GM19395 (cell line): ENCODE measurements at regions not wholly inside any gene's neighbourhood (a gene's known extent, or its start where the extent isn't known, plus 50 kb on each side); places are given as distances from the start of the nearest gene placed in this dataset.
"Not testable (repeated sequence)": the region's sequence is repeated elsewhere in the genome, so short reads cannot be mapped to it uniquely, and the experiment has no call there.

Source experiments
- ATAC-seq: cut with Tn5 transposase; IDR thresholded peaks from one replicate; pipeline ENCODE4 v1.9.1; 2021; ENCODE audit warnings: mild to moderate bottlenecking, moderate library complexity; ENCODE audit not compliant: unreplicated experiment

- ATAC-seq, result not testable (repeated sequence)
Measured at GRCh38 chr2:37722971-37723370, 51.5 kb upstream of the CDC42EP3 start.

GRCh38 chr2:37730037-37730818 lies 58.8 kb upstream of the CDC42EP3 start:
- ATAC-seq, result no peak

DNA sequence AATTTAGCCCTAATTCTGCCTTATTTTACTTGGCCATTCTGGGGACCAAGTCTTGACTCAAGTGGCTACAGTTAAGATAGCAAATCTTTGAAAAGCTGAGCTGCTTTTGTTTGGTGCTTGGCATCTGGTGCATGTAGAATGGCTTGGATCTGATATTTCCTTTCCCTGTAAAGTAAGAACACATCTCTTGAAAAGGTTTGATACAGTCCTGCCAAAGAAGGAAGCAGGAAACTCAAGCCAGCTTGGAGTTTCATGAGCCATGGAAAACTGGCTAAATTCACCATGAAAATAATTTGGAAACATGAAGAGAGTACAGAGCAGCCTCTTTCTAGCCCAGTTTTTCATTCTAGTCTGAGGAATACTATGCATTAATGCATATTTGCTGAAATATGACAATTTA lies 61.0 kb upstream of the CDC42EP3 start:
- not testable (repeated sequence) for ATAC-seq

- no peak for ATAC-seq
Measured at GRCh38 chr2:37733251-37733650, 61.8 kb upstream of the CDC42EP3 start.

GRCh38 chr2:37733955-37734354 lies 62.5 kb upstream of the CDC42EP3 start:
- ATAC-seq, result not testable (repeated sequence)

GRCh38 chr2:37734891-37735523 lies 63.6 kb upstream of the CDC42EP3 start:
- ATAC-seq, result not testable (repeated sequence)

GRCh38 chr2:37735524-37735910 lies 64.1 kb upstream of the CDC42EP3 start:
- not testable (repeated sequence) for ATAC-seq

DNA sequence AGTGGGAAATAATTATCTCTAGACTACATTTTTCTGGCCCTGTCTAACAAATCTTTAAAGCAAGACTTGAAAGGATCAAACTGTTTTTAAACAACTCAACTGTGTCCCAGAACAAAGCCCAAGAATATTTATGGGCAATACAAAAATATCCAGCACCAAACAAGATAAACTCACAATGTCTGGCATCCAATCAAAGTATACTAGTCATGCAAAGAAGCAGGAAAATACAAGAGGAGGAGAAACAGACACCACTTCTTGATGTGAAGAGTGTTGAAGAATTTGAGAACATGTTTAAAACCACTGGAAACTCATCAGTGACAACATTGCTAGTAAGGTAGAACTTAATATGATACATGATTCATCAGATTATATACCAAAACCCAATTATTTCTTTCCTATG lies 66.1 kb upstream of the CDC42EP3 start:
- ATAC-seq, result no peak

- no peak for ATAC-seq
Measured at GRCh38 chr2:37738266-37738885, 66.9 kb upstream of the CDC42EP3 start.

GRCh38 chr2:37739153-37739552 lies 67.7 kb upstream of the CDC42EP3 start:
- no peak for ATAC-seq

DNA sequence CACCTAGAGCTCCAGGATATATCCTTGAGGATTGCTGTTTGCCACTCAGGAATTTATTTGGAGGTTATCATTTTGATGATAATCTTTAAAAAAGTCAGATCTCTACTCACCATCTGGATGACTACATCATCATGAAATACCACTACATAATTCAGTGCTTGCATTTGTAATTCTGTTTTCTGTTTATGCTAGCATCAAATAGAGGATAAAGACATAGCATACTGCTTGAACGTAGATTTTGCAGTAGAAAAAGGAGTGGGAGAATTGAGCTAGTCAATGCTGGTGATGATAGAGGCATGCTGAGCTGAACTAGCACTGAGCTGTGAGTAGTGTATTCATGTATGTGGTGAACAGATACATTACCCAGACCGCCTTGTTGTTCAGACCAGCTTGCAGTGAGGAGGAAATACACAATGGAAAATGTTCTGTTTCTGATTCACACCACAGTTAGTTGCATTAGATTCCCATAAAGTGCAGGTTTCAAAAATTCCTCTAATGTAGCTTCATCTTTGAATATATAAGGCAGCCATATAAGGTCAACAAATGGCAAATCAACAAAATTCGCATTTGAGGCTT lies 68.8 kb upstream of the CDC42EP3 start:
- no peak for ATAC-seq

- ATAC-seq, result no peak
Measured at GRCh38 chr2:37742286-37742685, 70.8 kb upstream of the CDC42EP3 start.

GRCh38 chr2:37744010-37744409 lies 72.6 kb upstream of the CDC42EP3 start:
- ATAC-seq, result no peak

DNA sequence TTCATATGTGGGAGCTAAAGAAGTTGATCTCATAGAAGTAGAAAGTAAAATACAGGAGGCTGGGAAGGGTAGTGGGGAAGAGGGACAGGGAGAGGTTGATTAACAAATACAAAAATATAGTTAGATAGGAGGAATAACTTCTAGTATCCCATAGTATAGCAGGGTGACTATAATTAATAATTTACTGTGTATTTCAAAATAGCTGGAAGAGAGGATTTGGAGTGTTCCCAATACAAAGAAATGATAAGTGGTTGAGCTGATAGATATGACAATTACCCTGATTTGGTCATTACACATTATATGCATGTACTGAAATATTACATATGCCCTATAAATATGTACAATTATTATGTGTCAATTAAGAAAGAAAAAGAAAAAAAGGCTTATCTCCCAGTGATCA lies 73.5 kb upstream of the CDC42EP3 start:
- ATAC-seq, result not testable (repeated sequence)

GRCh38 chr2:37746011-37746410 lies 74.6 kb upstream of the CDC42EP3 start:
- not testable (repeated sequence) for ATAC-seq

- ATAC-seq, result no peak
Measured at GRCh38 chr2:37746883-37747282, 75.4 kb upstream of the CDC42EP3 start.

DNA sequence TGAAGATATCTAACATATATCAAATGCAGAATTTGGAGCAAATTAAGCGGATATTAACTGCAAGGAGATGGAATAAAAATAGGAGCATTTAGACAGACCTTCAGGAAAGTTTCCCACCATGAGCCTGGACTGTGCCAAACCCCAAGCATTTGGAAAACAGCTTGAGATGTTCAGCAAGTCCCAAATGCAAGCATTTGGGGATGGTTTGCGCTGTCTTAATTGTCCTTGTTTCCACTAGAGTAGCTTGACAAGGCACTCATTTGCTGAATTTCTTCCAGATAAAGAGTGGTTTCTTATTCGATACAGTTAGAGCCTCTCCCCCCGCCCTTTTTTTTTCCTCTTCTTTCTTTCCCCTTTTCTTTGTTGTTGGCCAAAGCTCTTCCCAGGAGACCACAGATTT lies 77.1 kb upstream of the CDC42EP3 start:
- no peak for ATAC-seq

DNA sequence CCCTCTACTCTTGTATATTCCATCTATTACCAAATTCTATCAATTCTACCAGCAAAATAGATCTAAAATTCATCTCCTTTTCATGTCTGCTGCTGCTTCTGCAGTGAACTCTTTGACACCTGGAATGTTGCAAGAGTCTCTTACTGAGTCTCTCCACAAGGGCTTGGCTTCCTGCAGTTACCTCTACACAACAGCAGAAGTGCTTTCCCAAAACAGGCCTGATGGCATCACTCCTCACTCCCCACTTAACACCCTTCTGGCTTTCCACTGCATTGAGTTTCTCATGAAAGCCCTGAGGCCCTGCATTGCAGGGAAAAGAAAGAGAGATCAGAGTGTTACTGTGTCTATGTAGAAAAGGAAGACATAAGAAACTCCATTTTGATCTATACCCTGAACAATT lies 78.8 kb upstream of the CDC42EP3 start:
- ATAC-seq, result not testable (repeated sequence)

- no peak for ATAC-seq
Measured at GRCh38 chr2:37752766-37753165, 81.3 kb upstream of the CDC42EP3 start.

DNA sequence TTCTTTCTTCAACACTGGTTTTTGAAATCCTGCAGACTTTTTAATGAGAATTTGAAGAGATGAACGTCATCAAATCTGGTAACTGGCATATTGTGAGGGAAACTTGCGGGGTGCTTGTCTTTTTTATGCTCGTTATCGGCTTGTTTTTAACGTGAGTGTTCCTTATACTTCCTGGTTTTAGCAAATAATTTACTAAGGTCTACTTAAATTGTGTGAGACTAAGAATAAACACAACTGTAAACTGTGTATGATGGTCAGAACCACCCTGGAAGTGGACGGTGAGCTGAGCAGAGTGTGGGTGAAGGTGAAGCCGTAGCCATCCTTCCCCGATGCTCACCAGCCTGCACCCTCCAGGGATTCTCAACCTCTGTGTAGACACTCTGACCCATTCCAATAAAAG lies 82.3 kb upstream of the CDC42EP3 start:
- no peak for ATAC-seq

DNA sequence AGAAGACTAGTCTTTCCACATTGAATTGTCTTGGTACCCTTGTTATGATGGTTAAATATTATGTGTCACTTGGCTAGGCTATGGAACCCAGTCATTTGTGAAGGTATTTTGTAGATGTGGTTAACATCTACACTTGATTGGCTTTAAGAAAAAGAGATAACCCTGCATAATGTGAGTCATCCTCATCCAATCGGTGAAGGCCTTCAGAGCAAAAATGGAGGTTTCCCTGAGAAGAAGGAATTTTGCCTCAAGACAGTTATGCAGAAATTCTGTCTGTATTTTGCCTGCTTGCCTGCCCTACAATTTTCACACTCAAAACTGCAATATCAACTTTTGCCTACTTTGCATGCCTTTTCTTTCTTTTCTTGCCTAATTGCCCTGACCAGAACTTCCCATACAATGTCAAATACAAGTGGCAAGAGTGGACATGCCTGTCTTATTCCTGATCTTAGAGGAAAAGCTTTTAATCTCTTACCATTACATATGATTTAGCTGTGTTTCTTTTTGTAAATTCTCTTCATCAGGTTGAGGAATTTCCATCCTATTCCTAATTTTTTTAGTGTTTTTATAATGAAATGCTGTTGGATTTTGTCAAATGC lies 84.6 kb upstream of the CDC42EP3 start:
- not testable (repeated sequence) for ATAC-seq
